PC-3 (cell line): ENCODE measurements at regions not wholly inside any gene's neighbourhood (a gene's known extent, or its start where the extent isn't known, plus 50 kb on each side); places are given as distances from the start of the nearest gene placed in this dataset.
A peak's percentile ranks its signal among the peaks of the same experiment; 100 is the strongest.

ENCODE experiments used
- ATAC-seq: fragments of 200-7000 bp; cut with Tn5 transposase; 2 replicates; pipeline ENCODE4 v1.9.1; 2020; ENCODE audit warnings: mild to moderate bottlenecking, moderate library complexity
- BruUV-seq: library from RNA; stranded (reverse); fragments of 400-500 nt; replicated peaks from 2 replicates; lab custom pipeline; 2021; lab: Mats Ljungman, UMichigan
- CTCF ChIA-PET: fragments of 300-600 bp; sonication (Branson Sonifier 250); formaldehyde crosslinking; loops from one replicate; lab custom pipeline; 2022; ENCODE audit warnings: antibody characterized with exemption; lab: Charles Lee
- POLR2A ChIA-PET: fragments of 300-600 bp; sonication (Branson Sonifier 250); formaldehyde crosslinking; loops from one replicate; lab custom pipeline; 2022; ENCODE audit warnings: antibody characterized with exemption; ENCODE audit not compliant: unreplicated experiment; lab: Charles Lee
- DNase-seq: peaks from one replicate; pipeline ENCODE4 v3.0.0-alpha.2; 2015
- H2AFZ ChIP-seq: fragments of 300-600 bp; sonication (generic); 2 replicates; pipeline ENCODE4 v1.6.0; 2016; ENCODE audit warnings: antibody characterized with exemption, low read length
- H3F3A ChIP-seq: fragments of 300-600 bp; sonication (generic); one replicate; pipeline ENCODE4 v1.6.0; 2017; ENCODE audit warnings: antibody characterized with exemption, low read length, control low read depth, mild to moderate bottlenecking; ENCODE audit not compliant: unreplicated experiment
- H3K27ac ChIP-seq: fragments of 300-600 bp; sonication (generic); 2 replicates; pipeline ENCODE4 v1.5.1; 2016; ENCODE audit warnings: mild to moderate bottlenecking, low read length
- H3K27me3 ChIP-seq: fragments of 300-600 bp; sonication (generic); 2 replicates; pipeline ENCODE4 v1.6.1; 2016; ENCODE audit warnings: low read length, mixed read lengths
- H3K36me3 ChIP-seq: fragments of 300-600 bp; sonication (generic); 2 replicates; pipeline ENCODE4 v1.6.1; 2016; ENCODE audit warnings: low read depth, mixed run types, low read length, mixed read lengths
- H3K4me1 ChIP-seq: fragments of 300-600 bp; sonication (generic); 2 replicates; pipeline ENCODE4 v1.5.1; 2016; ENCODE audit warnings: low read length; ENCODE audit not compliant: insufficient read depth
- H3K4me2 ChIP-seq: fragments of 300-600 bp; sonication (generic); 2 replicates; pipeline ENCODE4 v1.6.0; 2016; ENCODE audit warnings: low read length
- H3K4me3 ChIP-seq: fragments of 300-600 bp; sonication (generic); 2 replicates; pipeline ENCODE4 v1.5.1; 2016; ENCODE audit warnings: mild to moderate bottlenecking, low read length, mixed read lengths
- H3K79me2 ChIP-seq: fragments of 300-600 bp; sonication (generic); 2 replicates; pipeline ENCODE4 v1.6.1; 2017; ENCODE audit warnings: low read length, mixed read lengths
- H3K9ac ChIP-seq: fragments of 300-600 bp; sonication (generic); 2 replicates; pipeline ENCODE4 v1.6.0; 2016; ENCODE audit warnings: mild to moderate bottlenecking, low read length
- H3K9me2 ChIP-seq: fragments of 300-600 bp; sonication (generic); replicated peaks from 2 replicates; pipeline ENCODE4 v1.6.1; 2016; ENCODE audit warnings: mixed run types, low read length, mixed read lengths
- H3K9me3 ChIP-seq: fragments of 300-600 bp; sonication (generic); 2 replicates; pipeline ENCODE4 v1.6.1; 2016; ENCODE audit warnings: low read length, mixed read lengths
- H4K20me1 ChIP-seq: fragments of 300-600 bp; sonication (generic); 2 replicates; pipeline ENCODE4 v1.6.1; 2016; ENCODE audit warnings: low read length, mixed read lengths
- EZH2 ChIP-seq: fragments of 300-600 bp; sonication (generic); IDR thresholded peaks from one replicate; pipeline ENCODE4 v1.6.1; 2017; ENCODE audit warnings: antibody characterized with exemption, mild to moderate bottlenecking, low read length; ENCODE audit not compliant: unreplicated experiment
- EZH2phosphoT487 ChIP-seq: fragments of 300-600 bp; sonication (generic); IDR thresholded peaks from 2 replicates; pipeline ENCODE4 v1.6.1; 2018; ENCODE audit warnings: mild to moderate bottlenecking, antibody characterized with exemption, low read length, borderline replicate concordance
- intact Hi-C: fragments of 100-400 bp; cut with micrococcal nuclease; formaldehyde crosslinking; loops from 2 replicates; pipeline ENCODE4 v1.9.0; 2023
- TF ChIP-seq, protein P1 (sequence below): fragments of 300-600 bp; sonication (generic); conservative IDR thresholded peaks from 2 replicates; pipeline ENCODE4 v1.5.1; 2017; ENCODE audit warnings: antibody characterized with exemption, low read depth, mild to moderate bottlenecking, low read length

DNA sequence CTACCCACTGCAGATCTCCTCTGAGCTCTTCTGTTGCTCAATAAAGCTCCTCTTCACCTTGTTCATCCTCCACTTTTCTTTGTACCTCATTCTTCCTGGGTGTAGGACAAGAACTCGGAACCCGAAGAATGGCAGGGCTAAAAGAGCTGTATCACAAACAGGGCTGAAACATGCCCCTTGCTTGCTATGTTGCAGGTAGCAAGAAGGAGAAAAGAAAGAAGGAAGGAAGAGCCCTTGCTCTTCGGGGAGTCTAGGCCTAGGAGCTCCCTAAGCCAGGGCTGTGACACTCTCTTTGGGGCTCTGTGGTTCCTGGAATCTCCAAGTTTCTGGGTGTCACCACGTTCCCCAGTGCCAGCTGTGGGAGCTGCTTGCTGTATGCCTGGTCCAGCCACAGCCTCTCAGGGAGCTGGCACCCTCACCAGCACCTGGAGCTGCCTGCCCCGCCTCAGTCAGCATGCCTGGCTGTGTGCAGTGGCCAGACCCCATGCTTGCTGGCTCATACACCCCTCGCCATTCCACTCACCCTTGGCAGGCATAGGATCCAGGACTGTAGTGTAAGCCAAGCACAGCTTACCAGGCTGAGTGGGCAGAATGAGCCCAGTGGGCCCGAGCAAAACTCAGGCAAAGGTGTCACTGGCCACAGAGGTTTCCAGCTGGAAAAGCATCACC is 274.8 kb upstream of the ADRA1B start:
- no peak overlapping the region for H3K9ac ChIP-seq
- H3F3A ChIP-seq, result no peaks in the 10 kb centered on the region
- DNase-seq, result no peak
- H3K9me3 ChIP-seq, result no peaks in the 10 kb centered on the region
- TF ChIP-seq, protein P1, sequence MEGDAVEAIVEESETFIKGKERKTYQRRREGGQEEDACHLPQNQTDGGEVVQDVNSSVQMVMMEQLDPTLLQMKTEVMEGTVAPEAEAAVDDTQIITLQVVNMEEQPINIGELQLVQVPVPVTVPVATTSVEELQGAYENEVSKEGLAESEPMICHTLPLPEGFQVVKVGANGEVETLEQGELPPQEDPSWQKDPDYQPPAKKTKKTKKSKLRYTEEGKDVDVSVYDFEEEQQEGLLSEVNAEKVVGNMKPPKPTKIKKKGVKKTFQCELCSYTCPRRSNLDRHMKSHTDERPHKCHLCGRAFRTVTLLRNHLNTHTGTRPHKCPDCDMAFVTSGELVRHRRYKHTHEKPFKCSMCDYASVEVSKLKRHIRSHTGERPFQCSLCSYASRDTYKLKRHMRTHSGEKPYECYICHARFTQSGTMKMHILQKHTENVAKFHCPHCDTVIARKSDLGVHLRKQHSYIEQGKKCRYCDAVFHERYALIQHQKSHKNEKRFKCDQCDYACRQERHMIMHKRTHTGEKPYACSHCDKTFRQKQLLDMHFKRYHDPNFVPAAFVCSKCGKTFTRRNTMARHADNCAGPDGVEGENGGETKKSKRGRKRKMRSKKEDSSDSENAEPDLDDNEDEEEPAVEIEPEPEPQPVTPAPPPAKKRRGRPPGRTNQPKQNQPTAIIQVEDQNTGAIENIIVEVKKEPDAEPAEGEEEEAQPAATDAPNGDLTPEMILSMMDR, result no peak
- TF ChIP-seq EZH2 (no peak), EZH2phosphoT487 (no peak)
- H3K4me3 ChIP-seq, result no peak overlapping the region
- H2AFZ ChIP-seq, result no peak overlapping the region
- POLR2A ChIA-PET, result no interaction called here
- no peak overlapping the region for H3K27ac ChIP-seq
- H3K9me2 ChIP-seq, result no peaks in the 10 kb centered on the region
- CTCF ChIA-PET, result no interaction called here
- intact Hi-C loops, result no loop called here
- H3K4me2 ChIP-seq, result no peak overlapping the region
- no TSS peak for BruUV-seq
- no peaks in the 10 kb centered on the region for H3K79me2 ChIP-seq
- no peaks in the 10 kb centered on the region for H3K4me1 ChIP-seq
- no peaks in the 10 kb centered on the region for H3K36me3 ChIP-seq
- no peaks in the 10 kb centered on the region for H4K20me1 ChIP-seq
- no peak for ATAC-seq
- H3K27me3 ChIP-seq, result no peaks in the 10 kb centered on the region

DNA sequence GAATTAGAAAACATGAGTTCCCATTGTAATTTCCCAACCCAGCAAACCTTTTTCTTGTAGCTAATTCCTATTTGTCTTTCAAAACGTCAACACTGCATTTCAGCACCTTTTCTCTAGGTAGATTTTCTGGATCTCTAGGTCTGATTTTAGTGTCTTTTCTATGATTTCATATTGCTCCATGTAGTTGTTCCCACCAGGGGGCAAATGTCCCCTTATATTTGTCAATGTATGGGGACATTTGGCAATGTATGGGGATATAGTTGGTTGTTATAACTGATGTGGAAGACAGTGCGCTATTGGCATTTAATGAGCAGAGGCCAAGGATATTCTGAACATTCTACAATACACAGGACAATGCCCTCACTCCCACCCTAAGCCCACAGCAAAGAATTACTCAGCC is 273.9 kb upstream of the ADRA1B start:
- Histone ChIP-seq H3K9me3 (no peaks in the 10 kb centered on the region), H4K20me1 (no peaks in the 10 kb centered on the region), H3K79me2 (no peaks in the 10 kb centered on the region), H3K27ac (no peak overlapping the region), H3K9me2 (no peaks in the 10 kb centered on the region), H3K27me3 (no peaks in the 10 kb centered on the region), H3K9ac (no peak overlapping the region), H3K4me1 (no peaks in the 10 kb centered on the region), H3K4me2 (no peak overlapping the region), H3F3A (no peaks in the 10 kb centered on the region), H2AFZ (no peak overlapping the region), H3K4me3 (no peak overlapping the region), H3K36me3 (no peaks in the 10 kb centered on the region)
- intact Hi-C loops, result no loop called here
- TF ChIP-seq, protein P1, result peak; percentile 42; the same call in 1 of the 2 replicates
- TF ChIP-seq EZH2phosphoT487, result no peak
- BruUV-seq, result no TSS peak
- ChIA-PET POLR2A (no interaction called here), CTCF (no interaction called here)
- no peak for ATAC-seq
- DNase-seq, result peak; percentile 16

DNA sequence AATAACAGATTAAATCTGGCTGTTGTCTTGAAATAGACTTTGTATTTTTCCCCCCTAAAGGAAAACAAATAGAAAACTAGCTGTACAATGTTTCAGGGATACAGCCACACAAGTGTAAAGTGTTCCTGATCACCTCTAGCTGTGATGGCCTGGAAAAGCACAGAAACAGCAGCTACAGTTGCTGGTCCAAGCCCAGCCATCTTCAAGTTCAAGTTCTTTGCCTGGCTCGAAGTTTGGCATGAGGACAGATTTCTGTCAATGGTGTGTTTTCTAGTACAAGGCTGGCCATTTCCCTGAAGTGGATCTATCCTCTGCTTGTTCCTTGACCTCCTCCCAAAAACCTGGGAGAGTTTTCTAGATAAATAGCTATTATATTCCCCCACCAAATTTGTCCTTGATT is 272.2 kb upstream of the ADRA1B start:
- H3K9me2 ChIP-seq, result no peaks in the 10 kb centered on the region
- H4K20me1 ChIP-seq, result no peaks in the 10 kb centered on the region
- DNase-seq (no peak), ATAC-seq (no peak)
- CTCF ChIA-PET, result no interaction called here
- H3K79me2 ChIP-seq, result no peaks in the 10 kb centered on the region
- no peak overlapping the region for H3K27ac ChIP-seq
- H3K4me1 ChIP-seq, result no peaks in the 10 kb centered on the region
- no peak overlapping the region for H3K4me3 ChIP-seq
- H3K36me3 ChIP-seq, result no peaks in the 10 kb centered on the region
- POLR2A ChIA-PET, result no interaction called here
- no peaks in the 10 kb centered on the region for H3F3A ChIP-seq
- no peaks in the 10 kb centered on the region for H3K27me3 ChIP-seq
- TF ChIP-seq, protein P1, result no peak
- TF ChIP-seq EZH2 (no peak), EZH2phosphoT487 (no peak)
- H3K4me2 ChIP-seq, result no peak overlapping the region
- intact Hi-C loops, result no loop called here
- H3K9ac ChIP-seq, result no peak overlapping the region
- no peaks in the 10 kb centered on the region for H3K9me3 ChIP-seq
- BruUV-seq, result no TSS peak
- no peak overlapping the region for H2AFZ ChIP-seq
